ENCODE measurements at regions not wholly inside any gene's neighbourhood (a gene's known extent, or its start where the extent isn't known, plus 50 kb on each side); places are given as distances from the start of the nearest gene placed in this dataset.
A peak's percentile ranks its signal among the peaks of the same experiment; 100 is the strongest.

GRCh38 chr5:147055850-147056566 lies 177.5 kb upstream of the PPP2R2B start:
- Histone ChIP-seq H3K36me3 (no peaks in the 10 kb centered on the region), H3K9me3 (ENCODE audit: severe bottlenecking) (no peaks in the 10 kb centered on the region), H3K4me3 (ENCODE audit: low read depth, low read length) (no peak overlapping the region), H3K27ac (no peak overlapping the region), H3K27me3 (ENCODE audit: insufficient read depth, low read depth, severe bottlenecking) (no peaks in the 10 kb centered on the region)
- peak; percentile 30 for DNase-seq
- no peak for TF ChIP-seq CTCF (IDR thresholded peaks at IDR 0.05; ENCODE audit: low read depth, low read length)

- Histone ChIP-seq H3K27me3 (ENCODE audit: insufficient read depth, low read depth, severe bottlenecking) (no peaks in the 10 kb centered on the region), H3K4me3 (ENCODE audit: low read depth, low read length) (no peak overlapping the region), H3K36me3 (no peaks in the 10 kb centered on the region), H3K9me3 (ENCODE audit: severe bottlenecking) (no peaks in the 10 kb centered on the region), H3K27ac (no peak overlapping the region)
- no peak for DNase-seq
- no peak for TF ChIP-seq CTCF (IDR thresholded peaks at IDR 0.05; ENCODE audit: low read depth, low read length)
Observed at GRCh38 chr5:147057051-147057450, 177.8 kb upstream of the STK32A start.

GRCh38 chr5:147061431-147061830 lies 173.4 kb upstream of the STK32A start:
- no peak for DNase-seq

GRCh38 chr5:147062427-147062826 lies 172.4 kb upstream of the STK32A start:
- no peak overlapping the region for H3K4me3 ChIP-seq (ENCODE audit: low read depth, low read length)
- no peaks in the 10 kb centered on the region for H3K36me3 ChIP-seq
- H3K27me3 ChIP-seq (ENCODE audit: insufficient read depth, low read depth, severe bottlenecking) = no peaks in the 10 kb centered on the region
- no peak for DNase-seq
- no peaks in the 10 kb centered on the region for H3K9me3 ChIP-seq (ENCODE audit: severe bottlenecking)
- H3K27ac ChIP-seq = no peak overlapping the region
- TF ChIP-seq CTCF (IDR thresholded peaks at IDR 0.05; ENCODE audit: low read depth, low read length) = no peak

More at GRCh38 chr5:147061431-147061830, 173.4 kb upstream of the STK32A start:
- Histone ChIP-seq H3K27ac (no peak overlapping the region), H3K9me3 (ENCODE audit: severe bottlenecking) (no peaks in the 10 kb centered on the region), H3K36me3 (no peaks in the 10 kb centered on the region), H3K4me3 (ENCODE audit: low read depth, low read length) (no peak overlapping the region), H3K27me3 (ENCODE audit: insufficient read depth, low read depth, severe bottlenecking) (no peaks in the 10 kb centered on the region)
- TF ChIP-seq CTCF (IDR thresholded peaks at IDR 0.05; ENCODE audit: low read depth, low read length) = no peak

- H3K9me3 ChIP-seq (ENCODE audit: severe bottlenecking) = no peaks in the 10 kb centered on the region
- H3K27me3 ChIP-seq (ENCODE audit: insufficient read depth, low read depth, severe bottlenecking) = no peaks in the 10 kb centered on the region
- H3K27ac ChIP-seq = no peak overlapping the region
- no peak for TF ChIP-seq CTCF (IDR thresholded peaks at IDR 0.05; ENCODE audit: low read depth, low read length)
- H3K36me3 ChIP-seq = no peaks in the 10 kb centered on the region
- no peak overlapping the region for H3K4me3 ChIP-seq (ENCODE audit: low read depth, low read length)
- DNase-seq = no peak
Observed at GRCh38 chr5:147063943-147064342, 170.9 kb upstream of the STK32A start.

- no peak overlapping the region for H3K27ac ChIP-seq
- no peak for DNase-seq
- no peaks in the 10 kb centered on the region for H3K27me3 ChIP-seq (ENCODE audit: insufficient read depth, low read depth, severe bottlenecking)
- no peaks in the 10 kb centered on the region for H3K36me3 ChIP-seq
- H3K4me3 ChIP-seq (ENCODE audit: low read depth, low read length) = no peak overlapping the region
- no peaks in the 10 kb centered on the region for H3K9me3 ChIP-seq (ENCODE audit: severe bottlenecking)
- TF ChIP-seq CTCF (IDR thresholded peaks at IDR 0.05; ENCODE audit: low read depth, low read length) = no peak
Observed at GRCh38 chr5:147065071-147065470, 169.8 kb upstream of the STK32A start.
